22Rv1 (cell line): ENCODE measurements at regions not wholly inside any gene's neighbourhood (a gene's known extent, or its start where the extent isn't known, plus 50 kb on each side); places are given as distances from the start of the nearest gene placed in this dataset.
"Not testable (repeated sequence)": the region's sequence is repeated elsewhere in the genome, so short reads cannot be mapped to it uniquely, and the experiment has no call there.

Experiments
- H3K27ac ChIP-seq: fragments of 450-650 bp; 2 replicates; pipeline ENCODE4 v1.5.1; 2017
- CTCF ChIP-seq: fragments of 450-650 bp; IDR thresholded peaks from 2 replicates; pipeline ENCODE4 v1.5.1; 2017; ENCODE audit warnings: mild to moderate bottlenecking
- ZFX ChIP-seq: fragments of 450-650 bp; IDR thresholded peaks from 2 replicates; pipeline ENCODE4 v1.6.1; 2017; ENCODE audit warnings: antibody characterized with exemption, borderline replicate concordance

GRCh38 chr15:31203999-31204398, 102.5 kb upstream of the TRPM1 start:
- TF ChIP-seq CTCF, result no peak
- no peak for TF ChIP-seq ZFX
- H3K27ac ChIP-seq, result no peak overlapping the region

GRCh38 chr15:31206386-31207181, 105.1 kb upstream of the TRPM1 start:
- no peak for TF ChIP-seq CTCF
- TF ChIP-seq ZFX, result no peak
- no peak overlapping the region for H3K27ac ChIP-seq

GRCh38 chr15:31207246-31207645, 105.7 kb upstream of the TRPM1 start:
- TF ChIP-seq CTCF (no peak), ZFX (no peak)
- no peak overlapping the region for H3K27ac ChIP-seq

GRCh38 chr15:31207861-31208260, 106.3 kb upstream of the TRPM1 start:
- not testable (repeated sequence) for H3K27ac ChIP-seq

- H3K27ac ChIP-seq, result no peak overlapping the region
- TF ChIP-seq ZFX (no peak), CTCF (no peak)
These were observed 107.3 kb upstream of the TRPM1 start for GRCh38 chr15:31208817-31209216.

- H3K27ac ChIP-seq, result no peak overlapping the region
- TF ChIP-seq CTCF (no peak), ZFX (no peak)
These were observed 109.8 kb upstream of the TRPM1 start for GRCh38 chr15:31211353-31211752.

- H3K27ac ChIP-seq, result no peak overlapping the region
- TF ChIP-seq CTCF (no peak), ZFX (no peak)
These were observed 111.0 kb upstream of the TRPM1 start for GRCh38 chr15:31212326-31213080.
